ENCODE measurements at regions not wholly inside any gene's neighbourhood (a gene's known extent, or its start where the extent isn't known, plus 50 kb on each side); places are given as distances from the start of the nearest gene placed in this dataset.

- no peak for DNase-seq (ENCODE audit: low read depth in 2 of 2)
These were observed 330.2 kb upstream of the GRAMD2B start for GRCh38 chr5:126093041-126093440.

GRCh38 chr5:126093718-126094117 is 329.5 kb upstream of the GRAMD2B start:
- no peak for DNase-seq (ENCODE audit: low read depth in 2 of 2)

GRCh38 chr5:126094991-126095390 is 328.2 kb upstream of the GRAMD2B start:
- DNase-seq (ENCODE audit: low read depth in 2 of 2), result no peak

GRCh38 chr5:126096442-126097006 is 326.7 kb upstream of the GRAMD2B start:
- DNase-seq (ENCODE audit: low read depth in 2 of 2), result no peak

GRCh38 chr5:126097876-126098275 is 325.3 kb upstream of the GRAMD2B start:
- DNase-seq (ENCODE audit: low read depth in 2 of 2), result no peak

GRCh38 chr5:126098330-126099017 is 324.7 kb upstream of the GRAMD2B start:
- no peak for DNase-seq (ENCODE audit: low read depth in 2 of 2)

GRCh38 chr5:126099077-126099476 is 324.1 kb upstream of the GRAMD2B start:
- DNase-seq (ENCODE audit: low read depth in 2 of 2), result no peak

GRCh38 chr5:126100767-126101166 is 322.4 kb upstream of the GRAMD2B start:
- no peak for DNase-seq (ENCODE audit: low read depth in 2 of 2)

GRCh38 chr5:126101901-126102300 is 321.3 kb upstream of the GRAMD2B start:
- no peak for DNase-seq (ENCODE audit: low read depth in 2 of 2)

GRCh38 chr5:126103050-126103449 is 320.2 kb upstream of the GRAMD2B start:
- no peak for DNase-seq (ENCODE audit: low read depth in 2 of 2)

- no peak for DNase-seq (ENCODE audit: low read depth in 2 of 2)
These were observed 319.3 kb upstream of the GRAMD2B start for GRCh38 chr5:126103868-126104267.

- no peak for DNase-seq (ENCODE audit: low read depth in 2 of 2)
These were observed 318.9 kb upstream of the GRAMD2B start for GRCh38 chr5:126104341-126104740.

GRCh38 chr5:126104951-126105350 is 318.3 kb upstream of the GRAMD2B start:
- DNase-seq (ENCODE audit: low read depth in 2 of 2), result no peak

- no peak for DNase-seq (ENCODE audit: low read depth in 2 of 2)
These were observed 317.2 kb upstream of the GRAMD2B start for GRCh38 chr5:126106029-126106428.

GRCh38 chr5:126107381-126107780 is 315.8 kb upstream of the GRAMD2B start:
- DNase-seq (ENCODE audit: low read depth in 2 of 2), result no peak

GRCh38 chr5:126108470-126108869 is 314.7 kb upstream of the GRAMD2B start:
- no peak for DNase-seq (ENCODE audit: low read depth in 2 of 2)

- no peak for DNase-seq (ENCODE audit: low read depth in 2 of 2)
These were observed 308.1 kb upstream of the GRAMD2B start for GRCh38 chr5:126115059-126115629.

GRCh38 chr5:126117044-126117443 is 306.2 kb upstream of the GRAMD2B start:
- DNase-seq (ENCODE audit: low read depth in 2 of 2), result no peak

GRCh38 chr5:126119887-126120442 is 303.2 kb upstream of the GRAMD2B start:
- no peak for DNase-seq (ENCODE audit: low read depth in 2 of 2)

GRCh38 chr5:126120939-126121338 is 302.3 kb upstream of the GRAMD2B start:
- no peak for DNase-seq (ENCODE audit: low read depth in 2 of 2)

- DNase-seq (ENCODE audit: low read depth in 2 of 2), result no peak
These were observed 300.3 kb upstream of the GRAMD2B start for GRCh38 chr5:126122942-126123341.

GRCh38 chr5:126124706-126125345 is 298.4 kb upstream of the GRAMD2B start:
- DNase-seq (ENCODE audit: low read depth in 2 of 2), result no peak

GRCh38 chr5:126125407-126125806 is 297.8 kb upstream of the GRAMD2B start:
- no peak for DNase-seq (ENCODE audit: low read depth in 2 of 2)
